Middle frontal gyrus (tissue), 1 donor: ENCODE measurements at regions not wholly inside any gene's neighbourhood (a gene's known extent, or its start where the extent isn't known, plus 50 kb on each side); places are given as distances from the start of the nearest gene placed in this dataset.

ENCODE experiments used
- DNase-seq: peaks from one replicate; pipeline ENCODE4 v3.0.0-alpha.2; 2015; ENCODE audit warnings: low spot score; ENCODE audit errors: extremely low spot score

DNA sequence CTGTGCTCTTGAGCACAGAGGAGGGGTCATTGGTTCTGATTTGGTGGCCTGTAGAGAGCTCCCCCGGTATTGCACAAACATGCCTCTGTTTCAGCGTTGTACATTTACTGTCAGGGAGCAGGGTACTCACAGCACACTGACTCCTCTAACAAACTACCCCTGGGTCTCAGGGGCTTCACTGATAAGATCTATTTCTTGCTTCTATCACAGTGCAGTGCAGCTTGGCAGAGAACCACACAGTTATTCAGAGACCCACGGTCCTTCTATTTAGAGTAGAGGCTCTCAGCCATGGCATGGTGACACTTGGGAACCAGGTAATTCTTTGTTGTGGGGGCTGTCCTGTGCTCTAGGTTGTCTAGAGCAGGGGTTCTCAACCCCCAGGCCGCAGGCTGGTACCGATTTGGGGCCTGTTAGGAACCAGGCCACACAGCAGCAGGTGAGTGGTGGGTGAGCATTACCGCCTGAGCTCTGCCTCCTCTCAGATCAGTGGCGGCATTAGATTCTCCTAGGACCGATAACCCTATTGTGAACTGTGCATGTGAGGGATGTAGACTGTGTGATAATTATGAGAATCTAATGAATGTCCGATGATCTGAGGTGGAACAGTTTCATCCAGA is 133.4 kb upstream of the MYCN start:
- DNase-seq = no peak

DNA sequence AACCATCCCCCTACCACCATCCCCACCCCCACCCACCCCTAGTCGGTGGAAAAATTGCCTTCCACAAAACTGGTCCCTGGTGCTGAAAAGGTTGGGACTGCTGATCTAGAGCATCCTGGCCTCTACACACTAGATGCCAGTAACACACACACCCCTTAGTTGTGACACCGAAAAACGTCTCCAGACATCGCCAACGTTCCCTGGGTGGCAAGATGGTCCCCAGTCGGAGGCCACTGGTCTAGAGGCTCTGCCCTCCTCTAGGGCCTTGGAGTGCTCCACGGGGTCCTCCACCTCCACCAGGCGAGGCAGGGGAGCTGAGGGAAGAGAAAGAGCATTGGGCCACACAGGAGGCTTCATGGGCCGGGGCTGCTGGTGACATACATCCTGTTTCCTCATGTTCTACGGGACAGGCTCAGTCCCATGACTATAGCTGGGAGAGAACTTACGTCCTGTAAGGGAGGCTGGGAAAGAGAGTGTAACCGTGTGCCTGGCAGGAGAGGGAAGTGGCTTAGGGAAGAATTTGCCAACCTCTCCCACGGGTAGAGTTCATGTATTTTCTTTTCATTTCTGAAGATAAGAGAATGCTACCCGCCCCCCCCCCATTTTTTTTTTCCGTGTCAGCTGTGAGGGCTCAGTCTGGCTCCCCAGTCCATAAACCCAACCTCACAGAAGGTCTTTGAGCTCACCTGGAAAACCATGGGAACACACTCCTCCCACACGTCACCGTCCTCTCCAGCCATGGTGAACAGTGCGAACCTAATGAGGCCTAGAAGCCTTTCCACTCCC is 132.7 kb upstream of the MYCN start:
- DNase-seq = no peak

DNA sequence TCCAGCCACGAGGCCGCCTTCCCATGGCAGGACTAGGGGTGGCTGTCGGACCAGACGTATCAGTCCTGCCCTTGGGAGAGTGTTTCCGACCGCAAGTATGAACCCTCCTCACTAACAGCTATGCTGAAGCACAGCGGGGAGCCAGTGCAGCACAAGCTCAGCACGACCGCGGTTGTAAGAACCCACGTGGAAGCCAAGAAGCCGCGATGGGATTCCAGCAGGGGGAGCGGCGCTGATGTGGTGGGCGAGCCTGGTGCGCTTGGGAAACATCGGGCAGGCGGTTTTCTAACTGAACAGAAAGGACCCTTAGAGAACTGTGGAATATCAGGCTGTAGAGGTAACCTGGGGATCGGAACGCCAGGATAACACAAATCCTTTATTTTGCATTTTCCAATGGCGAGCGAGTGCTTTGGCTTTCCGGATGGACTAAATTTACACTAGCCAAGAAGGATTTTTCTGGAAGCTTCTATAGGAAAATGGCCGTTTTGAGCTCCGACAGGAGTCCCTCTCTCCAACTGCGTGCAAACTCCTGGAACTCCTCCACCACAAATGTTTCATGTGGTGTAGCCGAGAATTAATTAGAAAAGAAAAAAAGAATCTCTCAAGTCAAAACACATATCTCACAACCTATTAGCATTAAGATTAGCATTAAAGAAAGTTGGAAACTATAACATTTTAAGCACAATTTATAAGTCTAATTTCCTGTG is 132.0 kb upstream of the MYCN start:
- no peak for DNase-seq

DNA sequence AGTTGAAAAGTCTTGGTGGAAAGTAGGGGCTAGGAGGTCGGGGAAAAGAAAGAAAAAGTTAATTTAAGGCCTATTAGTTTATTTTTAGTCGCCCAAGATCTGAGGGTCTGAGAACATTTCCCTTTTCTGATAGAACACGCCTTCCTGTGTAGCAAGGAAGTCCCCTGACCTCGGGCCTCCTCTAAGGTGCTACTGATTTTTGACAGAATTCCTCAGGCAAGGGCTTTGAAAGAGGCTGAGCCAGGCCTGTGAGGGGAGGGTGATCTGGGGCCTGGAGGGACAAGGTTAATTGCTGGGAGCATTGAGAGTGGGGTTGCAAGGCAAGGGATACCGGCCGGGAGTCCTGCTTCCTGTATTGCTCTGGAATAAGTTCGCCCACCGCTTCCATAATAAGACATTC is 131.4 kb upstream of the MYCN start:
- no peak for DNase-seq

DNA sequence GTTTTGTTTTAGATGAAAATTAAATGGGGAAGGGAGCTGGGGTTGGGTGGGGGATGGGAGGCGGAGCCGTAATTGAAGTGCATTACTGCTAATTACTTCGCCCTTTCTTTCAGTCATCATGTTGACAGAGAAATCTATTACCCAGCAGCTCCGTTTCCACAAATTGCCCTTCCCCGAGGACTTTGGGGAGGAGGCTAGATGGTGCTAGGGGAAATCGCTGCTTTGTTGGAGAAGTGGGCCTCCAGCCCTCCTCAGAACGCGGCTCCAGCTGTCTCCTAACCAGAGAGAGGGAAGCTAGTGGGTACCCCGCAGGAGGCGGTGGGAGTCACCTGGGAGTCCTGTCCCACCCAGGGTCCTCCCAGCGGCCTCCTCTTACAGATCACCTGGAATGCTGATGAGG is 130.9 kb upstream of the MYCN start:
- DNase-seq = no peak

DNA sequence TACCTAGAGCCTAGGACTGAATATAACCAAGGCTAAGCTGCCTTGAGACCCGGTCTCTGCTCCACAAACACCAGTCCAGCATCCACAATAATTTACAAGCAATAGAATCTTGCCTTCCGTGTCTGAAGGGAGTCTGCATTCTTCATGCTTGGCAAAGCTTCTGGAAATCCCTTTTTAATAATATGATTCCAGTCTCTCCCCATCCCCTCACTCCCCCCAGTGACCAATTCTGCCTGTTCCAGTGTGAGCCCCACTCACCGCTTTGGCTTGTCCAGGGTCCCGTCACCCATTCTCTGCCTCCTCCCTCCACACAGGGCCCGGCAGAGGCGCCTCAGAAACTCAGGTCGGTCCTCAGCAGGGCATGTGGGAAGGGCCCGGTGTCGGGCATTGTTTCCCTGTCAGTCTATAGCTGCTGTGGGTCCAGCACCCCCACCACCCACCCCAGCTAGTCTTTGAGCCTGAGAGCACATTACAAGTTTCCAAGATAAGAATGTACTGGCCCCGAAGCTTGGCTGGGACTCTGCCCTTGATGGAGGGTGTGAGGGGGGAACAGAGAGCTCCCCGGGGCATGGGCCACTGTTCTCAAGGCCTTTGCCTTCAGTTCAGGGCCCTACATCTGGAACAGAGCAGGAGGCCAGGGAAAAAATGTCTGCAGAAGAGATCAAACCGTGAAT is 129.7 kb upstream of the MYCN start:
- DNase-seq = no peak

DNA sequence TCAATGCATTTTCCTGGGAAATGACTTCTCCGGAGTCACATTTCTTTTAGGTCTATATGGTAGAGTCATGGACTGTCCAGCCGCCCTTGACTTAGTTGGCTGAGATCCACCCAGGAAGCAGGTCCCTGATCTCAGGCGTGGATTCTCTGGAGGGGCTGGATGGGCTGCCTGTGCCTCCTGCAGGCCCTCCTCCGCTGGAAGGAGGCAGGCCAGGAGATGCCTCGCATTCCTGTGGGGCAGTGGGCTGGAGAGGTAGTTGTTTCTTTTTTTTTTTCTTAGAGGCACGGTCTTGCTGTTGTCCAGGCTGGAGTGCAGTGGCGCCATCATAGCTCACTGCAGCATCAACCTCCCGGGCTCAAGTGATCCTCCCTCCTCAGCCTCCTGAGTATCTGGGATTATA is 129.0 kb upstream of the MYCN start:
- DNase-seq = no peak

DNA sequence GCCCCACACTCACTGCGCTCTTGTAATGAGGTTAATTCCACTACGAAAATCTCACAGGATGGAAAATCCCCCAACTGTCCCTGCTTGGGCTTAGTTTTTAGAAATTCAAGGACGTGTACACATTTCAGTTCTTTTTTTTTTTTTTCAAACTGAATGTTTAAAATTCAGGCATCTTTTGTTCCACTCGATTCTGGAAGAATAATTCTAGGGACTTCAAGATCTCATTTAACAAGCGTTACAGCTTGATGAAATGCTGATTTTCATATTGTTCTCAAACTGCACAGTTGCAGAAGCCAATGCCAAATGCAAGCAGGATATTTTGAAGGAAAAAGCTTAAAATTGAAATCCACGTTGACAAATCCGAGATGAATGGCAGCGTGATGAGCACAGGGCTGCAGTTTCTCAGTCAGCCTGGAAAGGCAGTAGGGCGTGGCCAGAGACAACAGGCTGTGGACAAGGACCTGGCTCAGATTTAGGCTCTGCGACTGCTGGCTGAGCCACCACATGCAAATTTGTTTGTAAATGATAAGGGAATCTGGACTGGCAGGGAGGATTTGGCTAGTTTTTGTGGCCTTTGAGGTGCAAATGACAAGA is 128.1 kb upstream of the MYCN start:
- DNase-seq = peak; percentile 23

DNA sequence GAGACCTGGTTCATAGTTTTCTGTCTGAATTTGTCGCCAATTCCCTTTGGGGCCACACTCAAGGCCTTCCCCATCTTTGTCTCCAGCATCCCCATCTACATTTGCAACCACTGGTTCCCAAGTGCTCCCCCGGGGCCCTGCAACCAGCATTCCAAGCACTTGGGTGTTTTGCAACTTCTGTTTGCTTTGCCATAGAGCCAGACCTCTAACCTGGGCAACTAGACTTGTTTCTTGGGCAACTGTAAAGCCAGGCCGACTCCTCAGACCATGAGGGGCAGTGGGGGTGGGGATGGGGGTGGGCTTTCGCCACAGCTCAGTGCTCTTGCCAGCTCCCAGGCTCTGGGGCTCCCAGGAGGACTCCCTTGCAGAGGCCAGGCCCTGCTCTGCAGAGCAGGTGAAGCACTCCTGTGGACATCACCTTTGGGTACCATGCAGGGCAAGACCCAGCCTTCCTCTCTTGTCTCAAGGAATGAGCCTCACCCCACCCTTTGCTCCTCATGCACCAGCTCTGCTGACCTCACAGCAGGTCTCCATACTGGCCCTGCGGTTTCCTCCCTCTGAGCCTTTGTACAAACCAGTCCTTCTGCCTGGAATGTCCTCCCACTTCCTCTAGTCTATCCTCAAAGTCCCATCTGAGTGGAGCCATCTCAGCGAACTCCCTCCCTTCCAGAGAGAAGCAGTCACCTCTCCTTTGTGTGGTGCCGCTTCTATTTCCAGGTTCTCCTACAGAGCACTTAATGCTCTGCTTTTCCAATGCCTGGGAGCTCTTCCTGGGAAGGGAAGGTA is 126.7 kb upstream of the MYCN start:
- DNase-seq = no peak

DNA sequence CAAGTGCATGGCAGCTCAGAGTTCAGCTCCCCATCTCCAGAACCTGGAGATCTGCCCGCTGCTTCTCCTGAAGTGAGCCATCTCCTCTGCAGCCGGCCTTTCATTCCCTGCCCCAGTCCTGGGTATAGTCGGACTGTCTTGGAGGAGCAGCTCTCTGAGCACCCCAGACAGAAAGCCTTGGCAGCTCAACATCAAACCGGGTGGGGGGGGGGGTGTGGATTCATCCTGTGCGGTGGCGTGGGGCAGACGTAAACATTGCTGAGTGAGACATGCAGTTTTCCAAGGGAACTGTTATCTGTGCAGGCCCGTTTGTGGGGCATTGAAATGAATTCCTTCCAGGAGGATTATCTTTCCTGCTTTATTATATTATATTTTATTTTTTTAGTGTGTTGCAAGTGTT is 125.9 kb upstream of the MYCN start:
- no peak for DNase-seq

DNA sequence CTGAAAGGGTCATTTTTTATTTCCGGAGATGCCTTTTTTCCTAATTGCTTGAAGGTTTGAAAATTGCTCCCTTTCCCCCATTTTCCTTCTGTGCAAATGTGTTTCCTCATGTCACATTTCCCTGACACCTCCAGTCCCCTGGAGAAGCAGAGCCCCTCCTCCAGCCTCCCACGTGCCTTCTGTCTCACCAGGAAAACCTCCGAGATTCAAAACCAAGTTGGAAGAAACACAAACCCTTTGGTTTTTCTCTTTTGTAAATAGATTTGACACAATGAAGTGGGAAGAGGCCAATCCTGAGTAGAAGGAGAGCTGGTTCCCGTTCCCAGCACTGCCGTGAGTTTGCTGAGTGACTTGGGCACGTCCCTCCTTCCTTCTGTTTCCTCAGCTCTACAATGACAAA is 125.4 kb upstream of the MYCN start:
- DNase-seq = peak; percentile 3

DNA sequence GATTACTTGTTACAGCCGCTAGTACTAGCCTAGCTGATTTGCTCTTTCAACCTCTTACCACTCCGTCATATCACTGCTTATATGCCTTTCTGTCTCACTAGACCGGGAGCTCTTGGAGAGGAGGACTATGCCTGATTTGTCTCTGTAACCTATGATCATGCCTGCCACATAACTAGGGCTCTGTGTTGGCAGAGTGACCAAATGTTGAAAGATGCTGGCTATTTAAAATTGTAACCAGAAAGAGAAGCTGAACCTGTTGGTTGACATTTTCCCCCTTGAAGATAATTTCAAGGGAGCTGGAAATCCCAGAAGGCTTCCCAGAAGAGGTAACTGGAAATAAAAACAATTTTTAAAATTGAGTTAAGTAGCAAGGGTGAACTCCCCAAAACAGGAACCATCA is 124.1 kb upstream of the MYCN start:
- no peak for DNase-seq

DNA sequence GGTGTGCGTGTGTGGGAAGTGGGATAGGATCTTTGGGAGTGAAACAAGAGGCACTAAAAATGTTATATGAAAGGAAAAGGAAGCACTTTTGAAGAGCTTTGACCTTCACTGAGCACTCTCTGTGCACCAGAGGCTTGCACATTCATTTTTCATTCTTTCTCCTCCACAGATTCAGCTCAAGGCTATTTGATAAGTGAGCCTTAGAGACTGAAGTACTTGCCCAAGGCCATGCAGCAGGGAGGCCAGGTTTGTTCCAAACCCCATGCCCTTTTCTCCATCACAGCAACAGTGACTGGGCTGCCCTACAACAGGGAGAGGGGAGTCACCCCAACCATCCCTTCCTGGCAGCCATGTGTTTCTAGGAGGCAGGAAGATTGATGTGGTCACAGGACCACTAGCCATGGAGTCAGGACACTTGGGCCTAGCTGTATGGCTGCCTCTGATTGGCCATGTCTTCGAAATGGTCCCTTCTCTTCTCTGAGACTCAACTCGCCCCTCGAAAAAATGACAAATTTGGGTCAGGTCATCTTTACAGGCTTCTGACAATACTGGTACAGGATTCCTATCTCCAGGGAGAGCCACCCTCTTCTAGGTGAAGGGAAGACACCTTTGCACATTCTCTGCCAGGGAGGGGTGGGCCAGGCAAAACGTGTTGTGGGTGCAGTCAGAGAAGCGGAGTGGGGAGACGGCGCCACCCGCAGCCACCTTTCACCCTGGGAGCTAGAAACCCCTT is 123.5 kb upstream of the MYCN start:
- no peak for DNase-seq

DNA sequence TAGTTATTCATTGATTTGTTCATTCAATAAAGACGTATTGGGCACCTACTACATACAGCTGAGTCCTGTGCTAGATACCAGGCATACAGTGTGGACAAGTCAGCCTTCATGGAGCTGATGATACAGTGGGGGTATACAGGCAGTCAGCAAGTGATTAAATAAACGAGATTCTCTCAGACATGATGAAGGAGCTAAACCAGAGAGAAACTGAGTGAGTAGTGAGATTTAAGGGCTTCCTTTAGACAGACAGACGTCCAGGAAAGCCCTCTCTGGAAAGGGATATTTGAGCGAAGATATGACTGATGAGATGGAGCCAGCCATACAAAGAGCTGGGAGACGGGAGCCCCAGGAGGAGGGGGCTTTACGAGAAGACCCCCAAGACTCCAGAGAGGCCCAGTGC is 122.6 kb upstream of the MYCN start:
- DNase-seq = no peak

DNA sequence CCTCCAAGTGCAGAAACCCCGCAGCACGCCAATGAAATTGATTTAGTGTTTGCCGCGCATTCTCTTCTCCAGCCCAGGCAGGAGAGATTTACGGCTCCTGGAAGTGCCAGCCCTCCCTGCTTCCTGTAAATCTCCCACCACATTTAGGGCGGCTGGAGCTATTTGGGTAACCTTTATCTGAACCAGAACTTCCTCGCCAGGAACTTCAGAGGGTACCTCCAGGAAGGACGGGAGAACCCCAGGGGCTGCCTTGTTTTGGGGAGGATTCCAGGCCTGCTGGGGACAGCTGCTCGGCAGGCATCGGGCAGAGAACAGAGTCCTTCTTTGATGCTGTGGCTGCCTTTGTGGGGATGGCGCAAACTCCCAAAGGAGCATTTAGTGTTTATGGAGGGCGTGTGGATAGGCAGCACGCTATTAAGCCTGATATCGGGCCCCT is 122.0 kb upstream of the MYCN start:
- DNase-seq = no peak

DNA sequence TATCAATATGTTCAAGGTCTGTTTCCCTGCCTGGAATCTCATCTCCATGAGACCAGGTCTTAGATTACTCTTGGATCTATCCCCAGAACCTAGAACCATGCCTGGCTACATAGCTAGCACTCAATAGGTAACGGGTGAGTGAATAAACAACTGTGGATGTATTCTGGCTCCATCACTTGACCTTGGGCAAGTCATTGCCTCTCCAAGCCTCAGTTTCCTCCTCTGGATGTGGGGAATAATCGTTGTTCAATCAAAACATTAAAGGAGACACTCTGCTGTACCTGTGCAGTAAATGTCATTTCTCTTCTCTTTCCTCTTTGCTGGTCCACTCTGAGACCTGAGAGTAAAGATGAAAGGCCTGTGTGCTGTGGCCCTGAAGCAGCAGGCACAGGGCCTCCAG is 121.5 kb upstream of the MYCN start:
- DNase-seq = no peak

DNA sequence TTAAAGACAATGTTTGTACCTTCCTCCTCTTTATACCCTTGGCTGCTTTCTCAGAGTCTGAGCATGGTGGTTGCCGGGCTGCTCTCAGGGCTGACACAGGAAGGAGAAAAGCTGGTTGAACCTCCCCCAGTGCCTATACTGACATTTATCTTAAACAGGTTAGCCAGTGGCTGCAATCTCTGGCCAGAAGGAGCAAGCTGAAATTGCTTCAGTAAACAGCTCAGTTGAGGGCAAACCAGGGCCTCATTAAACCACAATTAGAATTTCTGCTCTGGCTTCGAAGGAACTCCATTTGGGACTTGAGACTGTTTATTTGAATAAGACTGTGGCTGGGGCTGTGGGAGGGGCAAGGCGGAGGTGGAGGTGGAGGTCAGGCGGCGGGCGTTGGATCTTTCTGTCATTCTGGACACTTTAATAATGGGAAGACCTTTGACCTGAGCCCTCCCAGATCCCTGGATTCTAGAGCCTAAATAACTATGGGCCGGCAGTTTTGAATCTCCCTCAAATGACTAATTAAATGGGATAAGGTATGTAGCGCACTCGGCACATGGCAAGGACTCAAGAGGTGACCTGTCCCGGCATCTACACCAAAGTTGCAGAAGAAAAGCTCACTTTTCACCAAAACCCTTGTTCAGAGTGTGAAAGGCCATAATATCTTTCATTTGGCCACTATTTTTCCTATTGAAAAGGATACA is 120.6 kb upstream of the MYCN start:
- DNase-seq = no peak

DNA sequence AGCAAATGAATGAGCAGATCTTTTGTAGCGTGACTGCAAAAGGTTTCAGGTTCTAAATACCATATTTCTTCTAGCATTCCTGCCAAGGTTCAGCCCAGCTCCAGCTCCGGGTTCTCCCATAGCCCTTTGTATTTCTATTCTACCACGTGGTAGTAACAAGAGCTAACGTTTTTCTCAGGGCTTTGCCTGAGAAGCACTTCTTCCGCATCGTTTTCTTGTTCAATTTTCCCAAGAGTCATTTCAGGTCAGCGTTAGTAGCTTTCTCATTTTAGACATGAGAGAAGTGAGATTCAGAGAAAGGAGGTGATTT is 120.1 kb upstream of the MYCN start:
- no peak for DNase-seq

DNA sequence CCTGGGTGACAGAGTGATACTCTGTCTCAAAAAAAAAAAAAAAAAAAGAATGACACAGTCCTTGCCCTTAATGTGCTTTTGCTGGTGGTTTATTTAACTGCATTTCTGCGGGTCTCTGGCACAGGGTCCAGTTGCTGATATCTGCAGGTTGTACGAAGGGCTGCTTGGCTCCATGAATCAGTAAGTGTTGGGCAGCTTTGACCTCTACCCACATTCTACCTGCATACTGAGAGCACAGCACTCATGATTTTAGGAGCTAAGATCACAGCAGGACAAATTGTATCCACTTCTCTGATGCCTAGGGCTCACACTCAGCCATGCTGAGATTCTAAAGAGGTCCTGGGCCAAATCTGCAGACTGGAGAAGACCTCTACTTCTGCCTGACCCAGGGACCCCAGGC is 119.4 kb upstream of the MYCN start:
- DNase-seq = no peak
